ENCODE measurements at regions not wholly inside any gene's neighbourhood (a gene's known extent, or its start where the extent isn't known, plus 50 kb on each side); places are given as distances from the start of the nearest gene placed in this dataset.

DNA sequence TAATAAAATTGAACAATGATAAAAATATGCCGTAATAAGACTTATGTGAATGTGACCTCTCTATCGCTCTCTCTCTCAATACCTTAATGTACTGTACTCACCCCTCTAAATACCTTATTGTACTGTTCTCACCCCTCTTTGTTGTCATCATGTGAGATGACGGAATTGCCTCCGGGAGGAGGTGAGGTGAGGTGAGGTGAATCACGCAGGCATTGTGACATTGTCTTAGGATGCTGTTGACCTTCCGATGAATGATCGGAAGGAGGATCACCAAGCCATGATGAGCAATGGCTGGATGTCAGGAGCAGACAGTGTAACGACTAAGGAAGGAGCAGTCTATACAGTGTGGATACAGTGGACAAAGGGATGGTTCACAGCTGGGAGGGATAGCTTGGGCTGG is 87.4 kb upstream of the FAM20C start:
- no peak overlapping the region for H3K27ac ChIP-seq
- H3K9me2 ChIP-seq (replicated peaks; ENCODE audit: insufficient read depth), result no peaks in the 10 kb centered on the region
- no peaks in the 10 kb centered on the region for H3K36me3 ChIP-seq (replicated peaks; ENCODE audit: insufficient read depth, low read depth)
- WGBS (ENCODE audit: low lambda C conversion rate, missing lambda C conversion rate), result 88% methylated on average over 8 of the region's 8 CpGs
- H4K20me1 ChIP-seq (ENCODE audit: insufficient read depth, poor library complexity, severe bottlenecking), result no peaks in the 10 kb centered on the region
- no peak overlapping the region for H2AFZ ChIP-seq
- no peak for DNase-seq (ENCODE audit: low spot score)
- no peak overlapping the region for H3K4me2 ChIP-seq
- no peak overlapping the region for H3K4me3 ChIP-seq
- no peaks in the 10 kb centered on the region for H3K79me2 ChIP-seq
- no peaks in the 10 kb centered on the region for H3K4me1 ChIP-seq (ENCODE audit: insufficient read depth)
- TF ChIP-seq, protein P1, sequence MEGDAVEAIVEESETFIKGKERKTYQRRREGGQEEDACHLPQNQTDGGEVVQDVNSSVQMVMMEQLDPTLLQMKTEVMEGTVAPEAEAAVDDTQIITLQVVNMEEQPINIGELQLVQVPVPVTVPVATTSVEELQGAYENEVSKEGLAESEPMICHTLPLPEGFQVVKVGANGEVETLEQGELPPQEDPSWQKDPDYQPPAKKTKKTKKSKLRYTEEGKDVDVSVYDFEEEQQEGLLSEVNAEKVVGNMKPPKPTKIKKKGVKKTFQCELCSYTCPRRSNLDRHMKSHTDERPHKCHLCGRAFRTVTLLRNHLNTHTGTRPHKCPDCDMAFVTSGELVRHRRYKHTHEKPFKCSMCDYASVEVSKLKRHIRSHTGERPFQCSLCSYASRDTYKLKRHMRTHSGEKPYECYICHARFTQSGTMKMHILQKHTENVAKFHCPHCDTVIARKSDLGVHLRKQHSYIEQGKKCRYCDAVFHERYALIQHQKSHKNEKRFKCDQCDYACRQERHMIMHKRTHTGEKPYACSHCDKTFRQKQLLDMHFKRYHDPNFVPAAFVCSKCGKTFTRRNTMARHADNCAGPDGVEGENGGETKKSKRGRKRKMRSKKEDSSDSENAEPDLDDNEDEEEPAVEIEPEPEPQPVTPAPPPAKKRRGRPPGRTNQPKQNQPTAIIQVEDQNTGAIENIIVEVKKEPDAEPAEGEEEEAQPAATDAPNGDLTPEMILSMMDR (IDR thresholded peaks at IDR 0.05; ENCODE audit: poor library complexity), result no peak
- TF ChIP-seq EZH2 (IDR thresholded peaks at IDR 0.05; ENCODE audit: borderline replicate concordance) (no peak), EZH2phosphoT487 (IDR thresholded peaks at IDR 0.05; ENCODE audit: low read depth, severe bottlenecking, unreplicated experiment) (no peak)
- H3K9me3 ChIP-seq (ENCODE audit: low read depth), result no peaks in the 10 kb centered on the region
- H3K27me3 ChIP-seq, result no peaks in the 10 kb centered on the region

DNA sequence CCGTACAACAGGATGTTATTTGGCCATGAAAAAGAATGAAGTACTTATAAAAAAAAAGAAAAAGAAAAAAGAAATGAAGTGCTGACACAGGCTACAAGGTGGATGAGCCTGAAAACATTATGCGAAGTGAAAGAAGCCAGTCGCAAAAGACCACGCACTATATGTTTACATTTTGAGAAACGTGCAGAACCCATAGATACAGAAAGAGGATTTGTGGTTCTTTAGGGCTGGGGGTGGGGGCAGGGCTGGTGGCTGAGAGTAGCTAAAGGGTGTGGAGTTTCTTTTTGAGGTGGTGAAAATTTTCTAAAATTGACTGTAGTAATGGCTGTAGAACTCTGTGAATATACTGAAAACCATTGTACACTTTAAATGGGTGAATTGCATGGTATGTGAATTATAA is 86.0 kb upstream of the FAM20C start:
- no peaks in the 10 kb centered on the region for H3K79me2 ChIP-seq
- H3K9me2 ChIP-seq (replicated peaks; ENCODE audit: insufficient read depth), result no peaks in the 10 kb centered on the region
- H3K4me2 ChIP-seq, result no peak overlapping the region
- H2AFZ ChIP-seq, result no peak overlapping the region
- 72% methylated on average over 5 of the region's 5 CpGs for WGBS (ENCODE audit: low lambda C conversion rate, missing lambda C conversion rate)
- H4K20me1 ChIP-seq (ENCODE audit: insufficient read depth, poor library complexity, severe bottlenecking), result no peaks in the 10 kb centered on the region
- no peaks in the 10 kb centered on the region for H3K9me3 ChIP-seq (ENCODE audit: low read depth)
- no peaks in the 10 kb centered on the region for H3K36me3 ChIP-seq (replicated peaks; ENCODE audit: insufficient read depth, low read depth)
- TF ChIP-seq EZH2 (IDR thresholded peaks at IDR 0.05; ENCODE audit: borderline replicate concordance), result no peak
- TF ChIP-seq EZH2phosphoT487 (IDR thresholded peaks at IDR 0.05; ENCODE audit: low read depth, severe bottlenecking, unreplicated experiment), result no peak
- TF ChIP-seq, protein P1 (IDR thresholded peaks at IDR 0.05; ENCODE audit: poor library complexity), result no peak
- peak; percentile 2 for DNase-seq (ENCODE audit: low spot score)
- no peaks in the 10 kb centered on the region for H3K4me1 ChIP-seq (ENCODE audit: insufficient read depth)
- H3K4me3 ChIP-seq, result no peak overlapping the region
- H3K27ac ChIP-seq, result no peak overlapping the region
- H3K27me3 ChIP-seq, result no peaks in the 10 kb centered on the region

DNA sequence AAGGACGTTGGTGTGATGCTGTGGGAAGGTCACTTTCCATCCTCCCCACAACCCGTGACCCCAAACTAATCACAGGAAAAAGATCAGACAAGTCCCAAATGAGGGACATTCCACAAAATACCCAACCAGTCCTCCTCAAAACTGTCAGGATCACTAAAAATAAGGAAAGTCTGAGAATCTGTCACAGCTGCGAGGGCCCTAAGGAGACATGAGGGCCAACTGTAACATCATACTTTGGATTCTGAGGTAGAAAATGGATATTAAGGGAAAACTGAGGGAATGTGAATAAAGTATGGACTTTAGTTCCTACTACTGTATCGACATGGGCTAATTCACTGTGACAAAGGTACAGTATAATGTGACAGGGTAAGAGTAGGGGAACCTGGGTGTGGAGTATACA is 85.1 kb upstream of the FAM20C start:
- Histone ChIP-seq H4K20me1 (ENCODE audit: insufficient read depth, poor library complexity, severe bottlenecking) (no peaks in the 10 kb centered on the region), H3K4me3 (no peak overlapping the region), H3K79me2 (no peaks in the 10 kb centered on the region), H3K9me2 (replicated peaks; ENCODE audit: insufficient read depth) (no peaks in the 10 kb centered on the region), H3K9me3 (ENCODE audit: low read depth) (peaks cover 6% of the 10 kb centered on the region), H3K36me3 (replicated peaks; ENCODE audit: insufficient read depth, low read depth) (no peaks in the 10 kb centered on the region), H3K4me1 (ENCODE audit: insufficient read depth) (no peaks in the 10 kb centered on the region), H3K4me2 (no peak overlapping the region), H3K27ac (no peak overlapping the region), H2AFZ (no peak overlapping the region), H3K27me3 (no peaks in the 10 kb centered on the region)
- 94% methylated on average over 4 of the region's 4 CpGs for WGBS (ENCODE audit: low lambda C conversion rate, missing lambda C conversion rate)
- TF ChIP-seq, protein P1 (IDR thresholded peaks at IDR 0.05; ENCODE audit: poor library complexity), result no peak
- TF ChIP-seq EZH2 (IDR thresholded peaks at IDR 0.05; ENCODE audit: borderline replicate concordance), result no peak
- TF ChIP-seq EZH2phosphoT487 (IDR thresholded peaks at IDR 0.05; ENCODE audit: low read depth, severe bottlenecking, unreplicated experiment), result no peak
- no peak for DNase-seq (ENCODE audit: low spot score)

- Histone ChIP-seq H3K36me3 (replicated peaks; ENCODE audit: insufficient read depth, low read depth) (no peaks in the 10 kb centered on the region), H3K79me2 (no peaks in the 10 kb centered on the region), H3K4me2 (no peak overlapping the region), H3K27ac (no peak overlapping the region), H3K4me1 (ENCODE audit: insufficient read depth) (no peaks in the 10 kb centered on the region), H3K9me2 (replicated peaks; ENCODE audit: insufficient read depth) (no peaks in the 10 kb centered on the region), H3K9me3 (ENCODE audit: low read depth) (peaks cover 6% of the 10 kb centered on the region), H3K27me3 (no peaks in the 10 kb centered on the region), H4K20me1 (ENCODE audit: insufficient read depth, poor library complexity, severe bottlenecking) (no peaks in the 10 kb centered on the region), H3K4me3 (no peak overlapping the region), H2AFZ (no peak overlapping the region)
- TF ChIP-seq EZH2 (IDR thresholded peaks at IDR 0.05; ENCODE audit: borderline replicate concordance) (no peak), EZH2phosphoT487 (IDR thresholded peaks at IDR 0.05; ENCODE audit: low read depth, severe bottlenecking, unreplicated experiment) (no peak)
- TF ChIP-seq, protein P1 (IDR thresholded peaks at IDR 0.05; ENCODE audit: poor library complexity), result no peak
- WGBS (ENCODE audit: low lambda C conversion rate, missing lambda C conversion rate), result 87% methylated on average over 3 of the region's 3 CpGs
- DNase-seq (ENCODE audit: low spot score), result no peak
Observed at GRCh38 chr7:107907-108306, 84.5 kb upstream of the FAM20C start.

Measured in hepatocyte (in vitro differentiated cells).